NCI-H146 treated with DMSO at 0.1 percent for 48 hours (cell line): ENCODE measurements at regions not wholly inside any gene's neighbourhood (a gene's known extent, or its start where the extent isn't known, plus 50 kb on each side); places are given as distances from the start of the nearest gene placed in this dataset.
A peak's percentile ranks its signal among the peaks of the same experiment; 100 is the strongest.

ENCODE experiments used
- DNase-seq: peaks from one replicate; lab custom pipeline; 2025; ENCODE audit not compliant: unreplicated experiment; lab: John Stamatoyannopoulos, UW

DNA sequence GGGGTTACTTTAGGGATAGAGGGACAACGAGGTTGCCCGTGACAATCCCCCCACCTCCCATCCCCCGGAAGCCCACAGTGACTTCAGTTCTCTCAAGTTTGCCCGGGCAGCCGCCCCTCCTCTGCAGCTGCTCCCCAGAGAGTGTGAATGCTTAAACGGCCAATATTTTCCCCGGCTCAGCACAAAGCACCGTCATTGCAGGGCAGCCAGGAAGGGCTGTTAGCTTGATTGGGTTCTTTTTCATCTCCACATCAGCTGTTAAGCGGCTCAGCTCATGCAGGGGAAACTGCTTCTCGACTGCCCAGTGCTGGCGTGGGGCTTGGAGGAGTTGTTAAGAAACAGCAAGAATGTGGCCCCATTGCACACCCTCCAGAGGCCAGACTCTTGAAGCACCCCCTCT, 120.5 kb upstream of the NCOR2 start:
- DNase-seq, result no peak

DNA sequence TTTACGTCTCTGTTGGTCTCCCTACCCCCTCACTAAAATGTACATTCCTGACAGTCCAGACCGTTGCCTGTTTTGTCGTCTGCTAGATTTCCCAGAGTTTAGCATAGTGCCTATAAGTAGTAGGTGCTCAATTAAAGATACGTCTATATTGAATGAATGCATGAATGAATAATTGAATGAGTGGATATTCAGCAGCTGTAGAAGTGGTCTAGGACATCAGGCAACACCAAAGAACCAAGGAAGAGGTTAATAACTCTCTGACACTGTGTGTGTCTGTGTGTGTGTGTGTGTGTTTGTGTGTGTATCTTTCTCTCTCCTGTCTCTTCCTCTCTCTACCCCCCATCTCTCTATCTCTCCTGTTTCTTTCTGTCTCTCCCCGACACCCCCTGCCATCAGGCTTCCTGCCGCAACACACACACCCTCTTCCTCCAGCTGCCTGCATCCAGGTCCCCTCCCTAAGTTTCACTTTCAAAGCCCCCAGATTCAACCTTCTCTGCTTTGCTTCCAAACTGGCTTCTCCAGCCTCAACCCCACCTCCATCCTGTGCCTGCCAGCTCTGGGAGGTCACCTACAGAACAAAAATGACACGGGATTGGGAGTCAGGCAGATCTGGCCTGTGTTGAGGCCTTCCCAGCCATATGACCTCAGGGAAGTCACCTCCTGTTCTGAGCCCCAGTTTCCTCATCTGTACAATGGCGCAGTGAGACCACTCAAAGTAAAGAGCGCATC, 119.9 kb upstream of the NCOR2 start:
- DNase-seq, result no peak

DNA sequence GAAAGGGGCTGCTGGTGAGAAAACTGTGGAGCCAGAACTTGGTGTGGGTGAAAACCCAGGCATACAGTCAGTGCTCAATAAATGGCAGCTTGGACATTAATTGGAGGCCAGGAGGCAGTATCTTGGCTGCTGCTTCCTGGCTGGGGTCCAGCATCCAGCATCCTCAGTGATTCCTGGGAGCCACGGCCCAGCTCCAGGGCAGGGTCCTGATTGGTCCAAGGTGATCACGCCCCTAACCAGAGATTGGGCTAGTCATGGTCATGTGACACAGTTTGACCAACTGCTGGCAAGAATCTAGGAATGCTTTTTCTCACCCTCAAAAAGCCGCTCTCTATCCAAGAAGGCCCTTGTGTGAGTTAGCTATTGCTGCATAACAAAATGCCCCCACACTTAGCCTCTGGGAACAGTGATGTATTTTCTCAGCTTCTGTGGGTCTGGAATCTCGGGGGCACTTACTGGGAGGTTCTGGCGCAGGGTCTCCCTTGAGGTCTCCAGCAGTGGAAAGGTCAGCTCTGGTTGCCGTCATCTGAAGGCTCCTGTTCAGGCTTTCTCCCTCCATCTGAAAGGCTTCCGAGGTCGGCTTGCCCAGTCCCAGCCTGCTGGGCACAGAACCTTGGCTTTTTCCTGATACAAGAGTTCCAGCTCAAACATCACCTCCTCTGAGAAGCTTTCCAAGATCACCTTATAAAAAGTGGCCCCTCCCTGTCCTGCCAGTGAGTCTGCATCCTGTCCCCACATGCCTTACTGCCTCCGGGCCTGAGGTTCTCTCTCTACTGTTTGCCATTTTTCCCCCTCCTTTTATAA, 119.2 kb upstream of the NCOR2 start:
- no peak for DNase-seq

DNA sequence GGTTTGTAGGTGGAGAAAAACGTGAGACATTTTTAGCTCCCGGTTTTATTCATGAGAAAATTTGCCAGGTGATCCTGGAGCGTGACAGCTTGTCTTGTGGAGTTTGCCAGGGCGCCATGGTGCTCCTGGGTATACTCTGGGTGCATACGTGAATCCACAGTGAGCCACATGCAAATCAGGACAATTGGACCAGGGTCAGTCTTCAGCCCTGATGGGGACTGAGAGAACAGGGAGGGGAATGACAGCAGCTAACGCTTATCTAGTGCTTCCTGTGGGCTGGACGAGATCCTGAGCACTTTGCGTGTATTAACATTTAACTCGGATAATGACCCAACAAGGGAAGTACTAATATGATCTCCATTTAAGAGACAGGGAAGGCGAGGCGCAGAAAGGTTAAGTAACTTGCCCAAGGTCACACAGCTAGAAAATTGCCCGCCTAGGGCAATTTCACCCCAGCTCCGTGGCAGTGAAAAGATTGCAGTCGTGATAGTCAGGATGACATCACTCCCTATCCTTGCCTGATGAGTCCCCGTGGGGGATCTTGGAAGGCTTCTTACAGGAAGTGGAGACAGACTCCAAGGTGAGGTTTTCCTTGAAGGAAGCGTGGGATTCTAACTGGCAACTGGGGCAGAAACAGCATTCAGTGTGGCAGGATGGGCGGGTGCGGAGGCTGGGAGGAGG, 118.4 kb upstream of the NCOR2 start:
- no peak for DNase-seq

DNA sequence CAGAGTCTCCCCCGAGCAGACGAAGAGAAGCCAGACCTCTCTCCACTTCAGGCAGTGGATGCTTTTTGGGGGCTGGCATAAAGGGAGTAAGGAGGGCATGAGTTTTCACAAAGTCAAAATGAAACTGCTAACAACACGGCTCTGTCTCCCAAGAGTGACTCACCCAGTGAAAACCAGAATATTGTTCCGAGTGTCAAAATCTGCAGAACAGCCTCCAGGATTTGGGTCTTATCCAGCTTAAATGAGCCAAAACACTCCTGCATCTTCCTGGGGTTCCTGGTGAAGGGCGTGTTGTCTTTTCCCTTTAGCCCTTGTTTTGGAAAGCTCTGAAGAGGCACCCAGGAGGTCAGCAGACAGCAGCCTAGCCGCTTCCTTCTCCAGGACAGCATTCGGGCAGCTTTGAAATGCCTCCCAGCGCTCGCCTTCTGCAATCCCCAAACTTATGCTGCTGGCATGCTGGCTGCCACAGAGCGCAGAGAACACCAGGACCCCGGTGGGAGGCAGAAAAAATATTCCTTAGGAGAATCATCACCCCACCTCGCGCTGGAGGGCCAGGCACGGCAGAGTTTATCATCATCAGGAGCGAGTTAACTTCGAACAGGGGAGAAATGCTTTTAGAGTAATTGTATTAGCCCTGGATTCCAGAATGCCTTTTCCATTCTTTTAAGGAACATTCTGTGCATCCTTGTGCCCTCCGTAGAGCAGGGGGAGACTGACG, 117.7 kb upstream of the NCOR2 start:
- no peak for DNase-seq

DNA sequence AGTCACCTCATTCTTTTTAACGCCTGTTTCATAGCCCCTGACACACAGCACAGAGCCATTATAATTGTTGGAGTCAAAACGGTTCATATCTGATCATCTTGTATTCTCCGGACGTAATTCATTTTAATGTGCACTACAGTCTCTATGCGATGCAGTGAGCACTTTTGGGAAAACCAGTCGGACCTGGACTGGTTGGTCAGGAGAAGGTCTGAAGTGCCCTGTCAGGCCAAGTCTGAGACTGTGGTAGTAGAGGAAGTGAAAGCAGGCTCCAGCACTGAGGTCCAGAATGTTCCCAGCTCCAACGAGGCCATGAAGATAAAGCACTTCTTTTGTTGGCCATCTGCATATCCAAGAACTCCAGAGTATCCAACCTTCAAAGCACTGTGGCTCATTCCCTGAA, 117.1 kb upstream of the NCOR2 start:
- DNase-seq, result no peak

DNA sequence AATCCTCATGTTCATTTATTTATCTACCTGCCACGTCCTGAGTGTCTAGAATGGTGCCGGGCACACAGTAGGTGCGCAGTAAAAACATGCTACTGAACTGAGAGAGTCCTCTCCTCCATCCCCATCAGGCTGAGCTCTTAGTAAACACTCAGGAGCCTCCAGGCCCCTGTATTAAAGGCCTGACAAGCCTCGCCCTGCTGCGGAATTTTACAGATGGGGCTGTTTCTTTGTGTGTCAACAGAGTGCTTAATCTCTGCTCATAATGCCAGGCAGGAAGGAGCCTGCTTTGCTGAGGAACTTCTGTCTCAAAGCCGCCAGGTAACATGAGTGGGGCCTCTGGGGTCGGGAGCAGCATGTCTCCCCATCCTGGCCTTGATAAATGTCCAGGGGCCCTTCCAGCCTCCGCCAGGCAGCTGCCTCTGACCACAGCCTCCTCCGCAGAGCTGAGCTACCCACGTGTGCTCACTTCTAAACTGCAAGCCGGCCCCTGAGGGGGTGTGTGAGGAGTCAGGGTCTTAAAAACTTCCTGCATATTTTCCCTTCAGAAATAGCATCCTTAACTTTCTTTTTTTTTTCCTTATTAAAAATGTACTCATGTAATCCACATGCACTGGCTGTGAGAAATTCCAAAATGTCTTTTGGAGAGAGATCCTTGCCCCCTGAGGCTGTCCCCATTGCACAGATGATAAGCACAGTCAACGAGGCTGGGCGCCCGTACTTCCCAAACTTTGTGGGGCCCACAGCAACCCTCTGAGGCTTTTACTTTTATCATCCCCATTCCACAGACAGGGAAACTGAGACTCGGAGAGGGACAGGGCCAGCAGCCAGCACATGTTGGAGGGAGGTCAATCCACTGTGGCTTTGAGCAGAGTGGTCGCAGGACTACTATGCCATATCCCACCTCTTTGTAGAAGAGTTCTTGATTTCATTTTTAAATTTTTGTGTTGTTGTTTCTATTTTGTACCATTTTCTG, 116.0 kb upstream of the NCOR2 start:
- no peak for DNase-seq

DNA sequence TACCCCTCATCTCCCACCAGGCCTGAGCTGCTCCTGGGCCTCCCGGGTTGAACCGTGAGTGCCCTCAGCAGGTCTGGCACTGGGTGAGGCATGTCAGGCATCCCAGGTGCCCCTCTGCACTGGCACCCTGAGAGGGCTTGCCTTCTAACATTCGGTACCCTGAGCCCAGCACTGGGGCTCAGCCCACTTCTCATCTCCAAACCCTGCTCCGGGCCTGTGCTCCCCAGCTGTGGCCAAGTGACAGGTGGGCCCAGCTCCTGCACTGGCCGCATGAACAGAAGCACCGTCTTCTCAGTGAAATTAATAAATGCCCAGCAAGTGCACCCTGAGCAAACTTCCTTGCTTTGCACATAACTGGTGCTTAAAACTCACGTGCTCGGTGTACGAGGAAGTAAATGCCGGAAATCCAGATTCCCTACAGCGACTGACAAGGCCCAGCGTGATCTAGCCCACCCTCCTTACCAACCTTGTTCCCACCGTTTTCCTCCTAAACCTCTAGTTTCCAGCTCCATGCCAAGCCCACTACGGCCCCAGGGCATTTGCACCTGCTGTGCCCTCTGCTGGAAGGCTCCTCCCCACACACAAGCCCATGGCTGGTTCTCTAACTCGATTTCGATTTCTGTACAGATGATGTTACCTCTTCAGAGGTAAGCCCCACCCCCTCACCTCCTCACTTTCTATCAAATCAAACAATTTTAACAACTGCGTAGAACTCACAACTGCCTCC, 115.2 kb upstream of the NCOR2 start:
- DNase-seq, result no peak

DNA sequence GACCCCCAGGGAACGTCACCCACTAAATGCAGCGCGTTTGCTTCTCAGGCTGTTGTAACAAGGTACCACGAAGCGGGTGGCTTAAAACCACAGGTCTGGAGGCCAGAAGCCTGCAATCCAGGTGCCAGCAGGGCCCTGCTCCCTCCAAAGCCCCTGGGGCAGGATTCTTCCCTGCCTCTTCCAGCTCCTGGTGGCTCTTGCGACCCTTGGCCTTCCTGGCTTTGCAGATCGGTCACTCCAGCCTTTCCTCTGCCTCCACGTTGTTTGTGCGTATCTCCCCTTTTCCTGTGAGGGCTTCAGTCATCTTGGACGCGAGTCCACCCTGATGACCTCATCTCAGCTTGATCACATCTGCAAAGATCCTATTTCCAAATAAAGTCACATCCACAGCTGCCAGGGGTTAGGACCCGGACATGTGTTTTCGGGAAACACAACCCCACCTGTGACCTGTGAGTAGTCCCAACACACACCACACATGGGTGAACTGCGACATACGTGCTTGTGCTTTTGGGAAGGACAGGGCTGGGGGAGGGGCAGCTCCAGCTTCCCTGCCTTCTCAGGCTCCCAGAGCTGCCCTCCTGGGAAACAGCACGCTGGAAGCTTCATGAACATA, 114.5 kb upstream of the NCOR2 start:
- no peak for DNase-seq

DNA sequence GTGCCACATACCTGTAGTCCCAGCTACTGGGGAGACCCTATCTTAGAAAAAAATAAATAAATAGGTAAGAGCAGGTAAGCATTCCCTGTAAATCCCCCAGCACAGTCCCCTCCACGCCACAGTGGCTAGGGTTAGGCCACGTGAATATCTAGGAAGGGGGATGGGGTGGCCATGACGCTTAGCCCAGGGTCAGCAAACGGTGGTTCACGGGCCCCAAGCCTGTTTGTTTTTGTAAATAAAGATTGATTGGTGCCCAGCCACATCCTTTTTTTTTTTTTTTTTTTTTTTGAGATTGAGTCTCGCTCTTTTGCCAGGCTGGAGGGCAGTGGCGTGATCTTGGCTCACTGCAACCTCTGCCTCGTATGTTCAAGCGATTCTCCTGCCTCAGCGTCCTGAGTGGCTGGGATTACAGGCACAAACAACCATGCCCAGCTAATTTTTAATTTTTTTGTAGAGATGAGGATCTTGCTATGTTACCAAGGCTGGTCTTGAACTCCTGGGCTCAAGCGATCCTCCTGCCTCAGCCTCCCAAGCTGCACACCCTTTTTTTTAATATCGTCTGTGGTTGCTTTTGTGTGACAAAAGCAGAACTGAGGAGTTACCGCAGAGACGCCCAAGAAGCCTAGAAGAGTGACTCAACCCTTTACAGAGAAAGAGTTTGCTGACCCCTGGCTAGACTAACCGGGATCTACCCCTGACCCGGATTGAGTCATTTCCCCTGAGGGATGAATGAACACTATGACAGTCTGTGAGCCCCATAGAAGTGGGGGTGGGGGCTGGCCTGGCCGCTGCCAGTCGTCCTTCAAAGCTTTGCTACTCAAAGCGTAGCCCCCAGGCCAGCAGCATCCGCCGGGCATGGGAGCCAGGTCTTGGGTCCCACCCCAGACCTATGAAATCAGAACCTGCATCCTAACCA, 113.7 kb upstream of the NCOR2 start:
- DNase-seq, result no peak

DNA sequence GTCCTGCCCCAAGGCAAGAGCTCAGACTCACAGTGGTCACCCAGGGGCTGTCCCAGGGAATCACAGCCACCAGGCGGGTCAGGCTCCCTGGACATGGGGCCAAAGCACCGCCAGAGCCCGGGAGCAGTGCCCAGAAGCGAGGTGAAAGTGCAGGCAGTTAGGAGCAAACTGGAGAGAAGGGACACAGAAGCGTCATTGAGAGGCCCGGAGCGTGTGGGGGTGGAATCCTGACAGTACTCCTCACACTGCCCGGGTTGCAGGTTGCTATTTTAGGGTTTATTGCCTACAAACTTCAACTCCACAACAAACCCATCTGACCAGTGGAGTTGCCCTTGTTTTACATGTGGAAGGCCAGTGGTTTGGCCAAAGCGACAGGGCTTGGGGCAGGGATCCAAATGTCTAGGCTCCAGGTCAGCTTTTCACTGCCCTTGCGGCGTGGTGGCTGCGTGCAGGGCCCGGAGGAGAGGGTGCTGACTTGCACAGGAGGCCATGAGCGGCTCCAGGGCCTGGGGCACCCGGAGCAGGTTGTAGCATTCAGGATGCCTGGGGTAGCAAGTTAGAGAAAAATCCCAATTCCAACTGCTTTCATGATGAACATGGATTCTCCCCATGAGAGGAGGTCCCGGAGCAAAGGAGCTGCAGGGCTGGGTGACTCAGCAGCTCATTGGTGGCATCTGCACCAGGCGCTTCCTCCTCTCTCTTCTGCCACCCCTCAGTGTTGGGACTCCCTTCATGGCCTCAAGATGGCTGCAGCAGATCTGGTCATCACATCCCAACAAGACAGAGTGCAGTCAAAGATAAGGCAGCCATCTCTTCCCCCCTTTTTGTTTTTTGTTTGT, 112.3 kb upstream of the NCOR2 start:
- DNase-seq, result no peak

DNA sequence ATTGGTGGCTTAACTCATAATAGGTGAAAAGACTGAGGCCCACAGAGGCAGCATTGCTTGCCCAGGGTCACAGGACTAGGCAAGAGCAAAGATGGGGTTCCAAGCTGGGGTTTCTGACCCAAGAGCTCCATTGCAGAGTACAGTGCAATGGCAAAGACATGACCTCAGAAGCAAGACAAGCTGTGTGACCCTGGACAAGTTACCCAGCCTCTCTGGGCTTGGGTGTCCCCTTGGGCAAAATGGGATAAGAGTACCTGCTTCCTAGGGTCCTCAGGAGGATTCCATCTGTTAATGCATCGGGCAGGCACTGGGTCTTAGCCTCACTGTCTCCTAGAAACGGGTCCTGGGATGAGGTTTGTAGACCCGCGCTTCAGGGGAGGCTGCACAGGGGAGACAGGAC, 111.6 kb upstream of the NCOR2 start:
- DNase-seq, result no peak

DNA sequence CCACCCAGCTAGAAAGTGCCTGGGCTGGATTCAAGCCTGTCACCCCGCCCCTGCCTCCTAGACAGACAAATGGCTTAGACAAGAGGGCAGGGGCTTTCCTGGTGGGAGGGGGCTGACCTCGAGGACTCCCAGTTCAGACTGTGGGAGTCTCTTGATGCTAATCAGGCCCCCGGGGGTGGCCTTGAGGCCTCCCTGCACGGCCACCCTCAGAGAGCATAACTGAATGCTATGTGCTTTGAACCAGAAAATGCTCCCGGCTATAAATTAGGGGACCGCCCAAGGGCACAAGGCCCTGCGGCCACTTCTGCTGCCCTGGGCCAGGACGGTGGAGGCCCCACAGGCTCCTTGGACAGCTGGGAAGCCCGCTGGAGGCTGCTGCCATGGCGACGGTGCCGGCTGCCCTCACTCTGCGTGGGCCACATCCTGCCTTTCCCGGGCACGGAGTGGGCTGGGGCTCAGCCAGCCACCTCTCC, 111.0 kb upstream of the NCOR2 start:
- peak; percentile 14 for DNase-seq

DNA sequence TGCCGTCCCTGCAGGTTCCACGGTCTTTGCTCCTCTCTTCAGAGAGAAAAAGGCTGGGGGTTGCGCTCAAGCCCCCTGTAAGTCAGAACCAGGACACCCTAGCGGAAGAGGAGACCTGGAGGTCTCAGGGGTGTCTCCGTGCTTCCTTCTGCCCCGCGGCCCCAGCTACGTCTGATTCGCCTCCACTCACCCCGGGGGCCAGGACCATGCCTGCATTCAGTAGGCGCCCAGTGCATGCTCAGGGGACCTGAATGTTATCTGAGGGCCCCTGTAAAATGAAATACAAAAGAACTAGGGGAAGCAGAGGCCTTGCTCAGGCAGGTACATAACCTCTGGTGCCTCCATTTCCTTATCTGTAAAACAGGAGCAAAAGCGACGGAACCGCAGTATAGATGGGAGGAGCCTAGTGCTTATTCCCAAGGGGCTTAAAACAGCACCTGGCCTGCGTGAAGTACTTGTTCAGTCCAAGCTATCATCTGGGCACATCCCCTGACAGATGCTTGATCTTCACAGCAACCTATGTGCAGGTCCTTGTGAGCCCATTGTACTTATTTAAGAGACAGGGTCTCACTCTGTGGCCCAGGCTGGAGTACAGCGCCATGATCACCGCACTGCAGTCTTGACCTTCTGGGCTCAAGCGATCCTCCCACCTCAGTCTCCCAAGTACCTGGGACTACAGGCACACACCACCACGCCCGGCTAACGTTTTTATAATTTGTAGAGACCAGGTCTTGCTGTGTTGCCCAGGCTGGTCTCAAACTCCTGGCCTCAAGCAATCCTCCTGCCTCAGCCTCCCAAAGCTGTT, 110.3 kb upstream of the NCOR2 start:
- DNase-seq, result no peak

DNA sequence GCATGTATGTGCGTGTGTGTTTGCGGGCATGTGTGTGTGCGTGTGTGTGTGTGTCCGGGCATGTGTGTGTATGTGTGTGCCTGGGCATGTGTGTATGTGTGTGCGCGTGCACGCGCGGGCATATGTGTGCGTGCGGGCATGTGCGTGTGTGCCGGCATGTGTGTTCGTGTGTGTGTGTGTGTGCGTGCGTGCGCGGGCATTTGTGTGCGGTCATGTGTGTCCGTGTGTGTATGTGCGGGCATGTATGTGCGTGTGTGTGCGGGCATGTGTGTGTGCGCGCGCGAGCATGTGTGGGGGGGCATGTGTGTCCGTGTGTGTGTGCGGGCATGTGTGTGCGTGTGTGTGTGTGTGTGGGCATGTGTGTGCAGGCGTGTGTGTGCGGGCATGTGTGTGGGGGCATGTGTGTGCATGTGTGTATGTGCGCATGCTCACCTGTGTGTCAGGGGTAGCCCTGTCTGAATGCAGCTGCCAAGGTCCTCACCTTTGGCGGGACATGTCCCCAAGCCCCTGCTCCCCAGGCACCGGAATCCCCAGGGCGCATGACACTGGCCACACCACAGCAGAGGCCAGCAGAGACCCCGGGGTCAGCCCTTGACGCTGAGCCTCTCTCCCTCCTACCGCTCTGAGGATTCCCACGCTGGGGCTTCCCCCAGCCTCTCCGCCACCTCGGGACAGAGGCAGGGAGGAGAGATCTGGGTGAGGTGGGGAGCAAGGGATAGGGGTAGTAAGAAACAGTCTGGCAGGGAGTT, 109.5 kb upstream of the NCOR2 start:
- no peak for DNase-seq
